NCI-H187 treated with DMSO at 0.1 percent for 48 hours (cell line): ENCODE measurements at regions not wholly inside any gene's neighbourhood (a gene's known extent, or its start where the extent isn't known, plus 50 kb on each side); places are given as distances from the start of the nearest gene placed in this dataset.

ENCODE experiments used
- DNase-seq: peaks from one replicate; lab custom pipeline; 2025; lab: John Stamatoyannopoulos, UW

DNA sequence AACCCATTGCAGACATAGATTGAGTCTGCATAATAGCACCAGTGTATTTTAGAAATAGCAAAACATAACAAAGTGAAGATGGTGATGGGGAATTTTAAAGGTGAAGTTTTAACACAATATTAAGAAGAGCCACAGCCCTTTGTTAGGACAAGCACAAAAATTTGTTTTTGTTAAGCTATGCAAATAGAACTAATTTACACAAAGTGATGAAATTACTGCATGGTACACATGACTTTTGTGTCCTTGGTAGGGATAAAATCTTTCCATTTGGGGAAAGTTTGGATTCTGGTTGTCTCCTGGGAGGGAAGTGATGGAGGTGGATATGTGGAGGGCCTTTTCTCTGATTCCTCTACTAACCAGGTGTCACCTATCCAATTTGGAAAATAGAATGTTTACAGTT, 50.4 kb upstream of the MTNR1B start:
- DNase-seq = no peak
